ENCODE measurements at regions not wholly inside any gene's neighbourhood (a gene's known extent, or its start where the extent isn't known, plus 50 kb on each side); places are given as distances from the start of the nearest gene placed in this dataset.

DNA sequence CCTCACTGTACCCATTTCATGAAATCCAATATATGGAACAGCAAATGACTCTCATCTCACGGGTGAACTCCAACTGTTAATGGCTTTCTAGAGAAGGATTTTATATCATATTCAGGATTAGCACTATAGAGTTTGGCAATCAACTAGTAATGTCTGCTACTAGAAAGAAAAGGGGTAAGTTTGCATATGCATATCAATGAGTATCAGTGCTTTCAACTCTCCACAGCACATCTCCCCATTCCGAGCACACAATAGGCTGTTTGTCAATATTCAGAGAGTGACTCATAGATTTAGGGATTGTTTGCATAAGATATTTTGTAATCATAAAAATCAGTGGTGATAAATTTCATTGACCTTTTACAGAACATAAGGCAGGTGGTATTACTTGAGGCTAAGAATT, 163.2 kb upstream of the LMCD1 start:
- no peaks in the 10 kb centered on the region for H4K20me1 ChIP-seq (ENCODE audit: control insufficient read depth, extremely low read depth, insufficient read depth, low read length)
- H3K79me2 ChIP-seq (ENCODE audit: control insufficient read depth, insufficient read depth, low read length): no peaks in the 10 kb centered on the region
- no peaks in the 10 kb centered on the region for H3K27me3 ChIP-seq (ENCODE audit: control insufficient read depth, insufficient read depth, low read length)
- no peak overlapping the region for H3K27ac ChIP-seq (ENCODE audit: insufficient read depth, low read length)
- no peaks in the 10 kb centered on the region for H3K9me3 ChIP-seq (ENCODE audit: control insufficient read depth, insufficient read depth, low read depth, low read length)
- DNase-seq (ENCODE audit: low read depth in 2 of 2): no peak
- no peak overlapping the region for H3K4me2 ChIP-seq (ENCODE audit: extremely low read depth, insufficient read depth, low read length)
- H3K36me3 ChIP-seq (ENCODE audit: control insufficient read depth, insufficient read depth, low read length): no peaks in the 10 kb centered on the region
- no peak overlapping the region for H3K4me3 ChIP-seq (replicated peaks in 1 of 4; ENCODE audit: control extremely low read depth in 1 of 4, insufficient read depth in 1 of 4, low read depth in 3 of 4, low read length in 4 of 4)
- no peak overlapping the region for H3K9ac ChIP-seq (ENCODE audit: insufficient read depth, low read length)
- H2AFZ ChIP-seq (ENCODE audit: low read length): no peak overlapping the region
- no peaks in the 10 kb centered on the region for H3K4me1 ChIP-seq (ENCODE audit: control insufficient read depth, extremely low read depth, insufficient read depth, low read length)
- TF ChIP-seq, protein P1, sequence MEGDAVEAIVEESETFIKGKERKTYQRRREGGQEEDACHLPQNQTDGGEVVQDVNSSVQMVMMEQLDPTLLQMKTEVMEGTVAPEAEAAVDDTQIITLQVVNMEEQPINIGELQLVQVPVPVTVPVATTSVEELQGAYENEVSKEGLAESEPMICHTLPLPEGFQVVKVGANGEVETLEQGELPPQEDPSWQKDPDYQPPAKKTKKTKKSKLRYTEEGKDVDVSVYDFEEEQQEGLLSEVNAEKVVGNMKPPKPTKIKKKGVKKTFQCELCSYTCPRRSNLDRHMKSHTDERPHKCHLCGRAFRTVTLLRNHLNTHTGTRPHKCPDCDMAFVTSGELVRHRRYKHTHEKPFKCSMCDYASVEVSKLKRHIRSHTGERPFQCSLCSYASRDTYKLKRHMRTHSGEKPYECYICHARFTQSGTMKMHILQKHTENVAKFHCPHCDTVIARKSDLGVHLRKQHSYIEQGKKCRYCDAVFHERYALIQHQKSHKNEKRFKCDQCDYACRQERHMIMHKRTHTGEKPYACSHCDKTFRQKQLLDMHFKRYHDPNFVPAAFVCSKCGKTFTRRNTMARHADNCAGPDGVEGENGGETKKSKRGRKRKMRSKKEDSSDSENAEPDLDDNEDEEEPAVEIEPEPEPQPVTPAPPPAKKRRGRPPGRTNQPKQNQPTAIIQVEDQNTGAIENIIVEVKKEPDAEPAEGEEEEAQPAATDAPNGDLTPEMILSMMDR (conservative IDR thresholded peaks at IDR 0.05 in 1 of 2, IDR thresholded peaks at IDR 0.05 in 1 of 2; ENCODE audit: low read depth in 1 of 2, low read length in 2 of 2): no peak
- no peak for TF ChIP-seq EZH2 (IDR thresholded peaks at IDR 0.05; ENCODE audit: low read length, missing control alignments)

DNA sequence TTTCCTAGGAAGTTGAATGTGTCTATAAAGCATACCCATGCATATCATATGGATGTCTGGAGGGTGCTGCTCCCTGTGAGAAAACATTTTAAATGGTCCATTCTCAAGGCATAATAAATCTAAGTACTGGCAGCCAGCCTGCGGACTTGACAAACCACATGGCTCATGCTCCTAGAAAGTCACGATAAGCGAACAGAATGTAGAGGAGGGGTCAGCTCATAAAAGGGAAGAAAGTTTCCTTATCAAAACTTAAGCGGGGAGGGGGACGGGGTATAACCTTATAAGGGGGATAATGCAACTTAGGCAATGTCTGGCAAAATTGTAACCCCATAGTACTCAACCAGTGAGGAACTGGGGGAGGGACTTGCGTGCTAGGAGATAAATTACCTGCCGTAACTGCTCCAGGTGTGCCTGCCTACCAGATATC, 159.8 kb upstream of the LMCD1 start:
- Histone ChIP-seq H3K4me1 (ENCODE audit: control insufficient read depth, extremely low read depth, insufficient read depth, low read length) (no peaks in the 10 kb centered on the region), H3K36me3 (ENCODE audit: control insufficient read depth, insufficient read depth, low read length) (no peaks in the 10 kb centered on the region), H4K20me1 (ENCODE audit: control insufficient read depth, extremely low read depth, insufficient read depth, low read length) (no peaks in the 10 kb centered on the region), H3K4me3 (replicated peaks in 1 of 4; ENCODE audit: control extremely low read depth in 1 of 4, insufficient read depth in 1 of 4, low read depth in 3 of 4, low read length in 4 of 4) (no peak overlapping the region), H3K27ac (ENCODE audit: insufficient read depth, low read length) (no peak overlapping the region), H3K27me3 (ENCODE audit: control insufficient read depth, insufficient read depth, low read length) (no peaks in the 10 kb centered on the region), H2AFZ (ENCODE audit: low read length) (no peak overlapping the region), H3K4me2 (ENCODE audit: extremely low read depth, insufficient read depth, low read length) (no peak overlapping the region), H3K79me2 (ENCODE audit: control insufficient read depth, insufficient read depth, low read length) (no peaks in the 10 kb centered on the region), H3K9ac (ENCODE audit: insufficient read depth, low read length) (no peak overlapping the region), H3K9me3 (ENCODE audit: control insufficient read depth, insufficient read depth, low read depth, low read length) (no peaks in the 10 kb centered on the region)
- DNase-seq (ENCODE audit: low read depth in 2 of 2): no peak
- TF ChIP-seq EZH2 (IDR thresholded peaks at IDR 0.05; ENCODE audit: low read length, missing control alignments): no peak

DNA sequence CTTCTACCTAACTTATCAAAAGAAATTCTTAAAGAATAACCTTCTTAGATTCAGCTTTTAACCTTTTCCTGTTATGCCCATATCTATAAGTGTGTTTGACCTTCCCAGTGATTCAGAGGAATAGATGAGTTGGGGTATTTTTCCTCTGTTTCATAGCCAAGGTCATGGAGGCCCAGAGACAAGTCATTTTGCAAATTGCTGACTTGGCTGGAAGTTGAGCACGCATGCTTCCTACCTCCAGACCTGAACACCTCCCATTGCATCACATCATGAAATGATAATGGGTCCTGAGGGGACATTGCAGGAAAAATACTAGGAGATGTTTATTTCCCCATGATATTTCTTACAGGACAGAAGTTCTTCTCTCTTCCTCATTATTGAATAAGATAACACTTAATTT, 158.6 kb upstream of the LMCD1 start:
- H3K9me3 ChIP-seq (ENCODE audit: control insufficient read depth, insufficient read depth, low read depth, low read length): no peaks in the 10 kb centered on the region
- H2AFZ ChIP-seq (ENCODE audit: low read length): no peak overlapping the region
- H3K79me2 ChIP-seq (ENCODE audit: control insufficient read depth, insufficient read depth, low read length): no peaks in the 10 kb centered on the region
- no peaks in the 10 kb centered on the region for H3K4me1 ChIP-seq (ENCODE audit: control insufficient read depth, extremely low read depth, insufficient read depth, low read length)
- no peak overlapping the region for H3K27ac ChIP-seq (ENCODE audit: insufficient read depth, low read length)
- H3K36me3 ChIP-seq (ENCODE audit: control insufficient read depth, insufficient read depth, low read length): no peaks in the 10 kb centered on the region
- H3K4me2 ChIP-seq (ENCODE audit: extremely low read depth, insufficient read depth, low read length): no peak overlapping the region
- DNase-seq (ENCODE audit: low read depth in 2 of 2): no peak
- no peaks in the 10 kb centered on the region for H4K20me1 ChIP-seq (ENCODE audit: control insufficient read depth, extremely low read depth, insufficient read depth, low read length)
- no peak overlapping the region for H3K9ac ChIP-seq (ENCODE audit: insufficient read depth, low read length)
- H3K27me3 ChIP-seq (ENCODE audit: control insufficient read depth, insufficient read depth, low read length): no peaks in the 10 kb centered on the region
- H3K4me3 ChIP-seq (replicated peaks in 1 of 4; ENCODE audit: control extremely low read depth in 1 of 4, insufficient read depth in 1 of 4, low read depth in 3 of 4, low read length in 4 of 4): no peak overlapping the region
- TF ChIP-seq, protein P1 (conservative IDR thresholded peaks at IDR 0.05 in 1 of 2, IDR thresholded peaks at IDR 0.05 in 1 of 2; ENCODE audit: low read depth in 1 of 2, low read length in 2 of 2): no peak
- TF ChIP-seq EZH2 (IDR thresholded peaks at IDR 0.05; ENCODE audit: low read length, missing control alignments): no peak
